Activated CD8-positive, alpha-beta T cell treated with anti-CD3 and anti-CD28 coated beads for 36 hours (primary cell): ENCODE measurements at regions not wholly inside any gene's neighbourhood (a gene's known extent, or its start where the extent isn't known, plus 50 kb on each side); places are given as distances from the start of the nearest gene placed in this dataset.

Experiments
- ATAC-seq: fragments of 200-7000 bp; cut with Tn5 transposase; one replicate; pipeline ENCODE4 v1.10.0; 2021; ENCODE audit warnings: mild to moderate bottlenecking, moderate library complexity
- CTCF ChIA-PET: fragments of 350-600 bp; sonication (Branson Sonifier 250); formaldehyde crosslinking; loops from one replicate; lab custom pipeline; 2021; ENCODE audit warnings: antibody characterized with exemption; lab: Charles Lee
- POLR2A ChIA-PET: fragments of 350-600 bp; sonication (Branson Sonifier 250); formaldehyde crosslinking; loops from one replicate; lab custom pipeline; 2021; ENCODE audit warnings: antibody characterized with exemption; lab: Charles Lee
- DNase-seq: peaks from one replicate; pipeline ENCODE4 v3.0.0-alpha.2; 2020
- H3K27ac Mint-ChIP-seq: one replicate; pipeline ENCODE4 v1.8.0; 2021; ENCODE audit warnings: mild to moderate bottlenecking, mixed read lengths
- H3K27me3 Mint-ChIP-seq: one replicate; pipeline ENCODE4 v1.8.0; 2021; ENCODE audit warnings: mixed read lengths
- H3K36me3 Mint-ChIP-seq: one replicate; pipeline ENCODE4 v1.8.0; 2021; ENCODE audit warnings: low read depth, mixed read lengths
- H3K4me1 Mint-ChIP-seq: one replicate; pipeline ENCODE4 v1.8.0; 2021; ENCODE audit warnings: low read depth, mixed read lengths
- H3K4me3 Mint-ChIP-seq: one replicate; pipeline ENCODE4 v1.8.0; 2021; ENCODE audit warnings: mild to moderate bottlenecking, moderate library complexity, mixed read lengths
- H3K9me3 Mint-ChIP-seq: one replicate; pipeline ENCODE4 v1.8.0; 2021; ENCODE audit warnings: mixed read lengths
- intact Hi-C: fragments of 100-400 bp; cut with micrococcal nuclease; formaldehyde crosslinking; loops from one replicate; pipeline ENCODE4 v1.10.0; 2022
- TF ChIP-seq, protein P1 (sequence below): fragments of 200-600 bp; IDR thresholded peaks from one replicate; pipeline ENCODE4 v1.8.0; 2022; ENCODE audit warnings: antibody characterized with exemption, mild to moderate bottlenecking

DNA sequence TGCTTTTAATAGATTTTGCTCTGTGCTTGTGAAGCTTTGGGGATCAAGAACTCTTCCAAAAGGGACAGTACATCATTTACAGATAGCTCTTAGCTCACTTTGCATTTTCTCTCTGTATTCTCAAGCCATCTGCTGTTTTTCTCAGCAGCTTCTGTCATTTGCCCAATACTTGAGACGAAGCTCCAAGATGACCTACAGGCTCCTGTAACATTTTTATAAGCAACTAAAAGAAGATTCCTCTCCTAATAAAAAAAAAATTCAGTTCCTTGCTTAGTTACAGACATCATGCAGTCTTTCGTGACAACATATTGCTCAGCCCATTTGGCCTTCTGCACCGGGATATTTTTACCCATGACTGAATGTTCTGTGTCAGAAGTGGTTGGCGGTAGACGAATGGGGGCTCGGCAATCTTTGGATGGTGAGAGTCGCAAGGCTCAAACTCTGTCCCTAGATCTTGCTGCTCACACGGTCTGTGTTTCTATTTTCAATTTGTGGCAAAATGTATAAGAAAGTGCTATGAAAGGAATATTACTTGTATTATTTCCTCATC lies 215.6 kb downstream of the FSCB start:
- no peaks in the 10 kb centered on the region for H3K27me3 Mint-ChIP-seq
- POLR2A ChIA-PET = no interaction called here
- ATAC-seq = no peak
- H3K9me3 Mint-ChIP-seq = peaks cover 6% of the 10 kb centered on the region
- H3K36me3 Mint-ChIP-seq = no peaks in the 10 kb centered on the region
- DNase-seq = no peak
- H3K27ac Mint-ChIP-seq = no peak overlapping the region
- TF ChIP-seq, protein P1, sequence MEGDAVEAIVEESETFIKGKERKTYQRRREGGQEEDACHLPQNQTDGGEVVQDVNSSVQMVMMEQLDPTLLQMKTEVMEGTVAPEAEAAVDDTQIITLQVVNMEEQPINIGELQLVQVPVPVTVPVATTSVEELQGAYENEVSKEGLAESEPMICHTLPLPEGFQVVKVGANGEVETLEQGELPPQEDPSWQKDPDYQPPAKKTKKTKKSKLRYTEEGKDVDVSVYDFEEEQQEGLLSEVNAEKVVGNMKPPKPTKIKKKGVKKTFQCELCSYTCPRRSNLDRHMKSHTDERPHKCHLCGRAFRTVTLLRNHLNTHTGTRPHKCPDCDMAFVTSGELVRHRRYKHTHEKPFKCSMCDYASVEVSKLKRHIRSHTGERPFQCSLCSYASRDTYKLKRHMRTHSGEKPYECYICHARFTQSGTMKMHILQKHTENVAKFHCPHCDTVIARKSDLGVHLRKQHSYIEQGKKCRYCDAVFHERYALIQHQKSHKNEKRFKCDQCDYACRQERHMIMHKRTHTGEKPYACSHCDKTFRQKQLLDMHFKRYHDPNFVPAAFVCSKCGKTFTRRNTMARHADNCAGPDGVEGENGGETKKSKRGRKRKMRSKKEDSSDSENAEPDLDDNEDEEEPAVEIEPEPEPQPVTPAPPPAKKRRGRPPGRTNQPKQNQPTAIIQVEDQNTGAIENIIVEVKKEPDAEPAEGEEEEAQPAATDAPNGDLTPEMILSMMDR = no peak
- CTCF ChIA-PET = no interaction called here
- H3K4me3 Mint-ChIP-seq = no peak overlapping the region
- intact Hi-C loops = no loop called here
- H3K4me1 Mint-ChIP-seq = no peaks in the 10 kb centered on the region

DNA sequence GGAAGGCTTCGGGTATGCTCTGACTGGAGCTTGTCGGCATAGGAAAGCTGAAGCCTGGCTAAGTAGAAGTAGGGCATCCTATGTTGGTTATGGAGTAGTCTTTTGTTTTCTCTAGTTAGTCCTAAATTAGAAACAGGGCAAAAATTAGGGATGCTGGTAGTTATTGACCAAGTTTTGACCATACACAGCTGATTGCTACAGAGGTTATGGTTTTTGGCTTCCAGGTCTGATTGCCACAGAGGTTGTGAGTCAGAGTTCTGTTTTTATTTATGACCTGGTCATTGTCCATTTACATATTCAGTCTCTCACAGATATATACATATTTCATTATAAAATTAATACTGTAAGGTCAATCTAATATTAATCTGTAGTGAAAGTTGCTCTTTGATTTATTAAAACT lies 219.2 kb downstream of the FSCB start:
- Mint-ChIP-seq H3K27ac (no peak overlapping the region), H3K9me3 (peaks cover 2% of the 10 kb centered on the region), H3K4me1 (no peaks in the 10 kb centered on the region), H3K27me3 (no peaks in the 10 kb centered on the region), H3K4me3 (no peak overlapping the region), H3K36me3 (no peaks in the 10 kb centered on the region)
- intact Hi-C loops = no loop called here
- POLR2A ChIA-PET = no interaction called here
- no peak for DNase-seq
- TF ChIP-seq, protein P1 = no peak
- CTCF ChIA-PET = no interaction called here
- ATAC-seq = no peak

DNA sequence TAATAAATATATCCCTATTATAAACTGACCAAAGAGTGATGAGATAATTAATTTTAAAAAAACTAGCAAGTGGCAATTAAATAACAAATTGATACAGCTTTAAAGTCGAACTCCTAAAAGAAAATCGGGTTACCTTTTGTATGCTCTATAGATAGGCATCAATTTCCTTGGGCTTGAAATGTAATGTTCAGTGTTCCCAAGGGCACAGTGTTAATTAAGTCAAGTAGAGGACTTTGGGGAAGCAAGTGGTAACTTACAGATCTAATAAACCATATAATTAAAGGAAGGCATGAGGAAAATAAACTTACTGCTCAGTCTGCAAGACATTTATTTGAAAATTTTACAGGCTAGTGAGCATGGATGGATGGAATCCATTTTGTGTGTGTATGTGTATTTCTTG lies 220.9 kb downstream of the FSCB start:
- Mint-ChIP-seq H3K27ac (no peak overlapping the region), H3K27me3 (no peaks in the 10 kb centered on the region), H3K9me3 (peaks cover 2% of the 10 kb centered on the region), H3K4me1 (no peaks in the 10 kb centered on the region), H3K4me3 (no peak overlapping the region), H3K36me3 (no peaks in the 10 kb centered on the region)
- TF ChIP-seq, protein P1 = no peak
- no peak for DNase-seq
- intact Hi-C loops = no loop called here
- POLR2A ChIA-PET = no interaction called here
- ATAC-seq = no peak
- CTCF ChIA-PET = no interaction called here

DNA sequence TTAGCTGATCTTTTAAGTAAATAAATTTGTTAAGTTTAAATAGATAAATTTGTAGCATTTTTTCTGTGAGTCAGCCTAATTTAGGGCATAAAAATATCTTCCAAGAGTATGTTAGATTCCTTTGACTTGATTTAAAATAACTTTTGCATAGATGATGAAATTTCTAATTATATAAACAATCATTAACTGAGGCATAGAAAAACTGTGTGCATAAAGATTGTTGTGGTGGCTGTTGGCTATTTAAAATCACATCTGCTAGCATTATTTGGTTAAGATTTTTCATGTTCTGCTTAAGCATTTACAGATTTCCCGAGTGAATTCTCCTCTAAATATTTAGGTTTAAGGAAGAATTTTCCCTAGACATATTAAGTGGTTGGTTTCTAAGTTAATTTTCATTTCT lies 223.2 kb downstream of the FSCB start:
- intact Hi-C loops = no loop called here
- DNase-seq = no peak

DNA sequence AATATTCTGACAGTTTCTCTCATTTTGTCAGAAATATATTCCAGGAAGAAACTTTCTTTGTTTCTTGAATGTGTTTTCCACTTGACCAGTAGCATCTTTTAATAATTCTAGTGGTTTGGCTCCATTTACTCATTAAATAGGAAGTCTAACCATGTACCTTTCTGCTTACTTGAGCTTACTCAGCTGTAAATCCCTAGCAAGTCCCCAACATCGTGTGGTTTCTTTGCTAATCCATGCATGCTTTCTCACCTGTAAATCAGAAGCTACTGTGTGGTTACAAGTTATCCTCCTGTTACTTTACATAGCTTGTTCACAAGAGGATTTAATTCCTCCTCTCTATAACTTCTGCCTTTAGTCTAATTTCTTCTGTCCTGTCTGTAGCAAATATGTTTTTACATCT lies 227.7 kb downstream of the FSCB start:
- TF ChIP-seq, protein P1 = no peak
- Mint-ChIP-seq H3K27ac (no peak overlapping the region), H3K4me1 (no peaks in the 10 kb centered on the region), H3K27me3 (no peaks in the 10 kb centered on the region), H3K4me3 (no peak overlapping the region), H3K36me3 (no peaks in the 10 kb centered on the region), H3K9me3 (peaks cover 2% of the 10 kb centered on the region)
- ChIA-PET POLR2A (no interaction called here), CTCF (no interaction called here)
- intact Hi-C loops = no loop called here
- no peak for DNase-seq
- no peak for ATAC-seq

More for the DNA sequence above, 223.2 kb downstream of the FSCB start:
- TF ChIP-seq, protein P1 = no peak
- Mint-ChIP-seq H3K27ac (no peak overlapping the region), H3K27me3 (no peaks in the 10 kb centered on the region), H3K4me1 (no peaks in the 10 kb centered on the region), H3K9me3 (peaks cover 2% of the 10 kb centered on the region), H3K4me3 (no peak overlapping the region), H3K36me3 (no peaks in the 10 kb centered on the region)
- CTCF ChIA-PET = no interaction called here
- ATAC-seq = no peak
- POLR2A ChIA-PET = no interaction called here
